ENCODE measurements at regions not wholly inside any gene's neighbourhood (a gene's known extent, or its start where the extent isn't known, plus 50 kb on each side); places are given as distances from the start of the nearest gene placed in this dataset.

GRCh38 chr5:66425842-66426241 is 170.4 kb upstream of the MAST4 start:
- TF ChIP-seq CTCF (conservative IDR thresholded peaks at IDR 0.05): no peak
- Histone ChIP-seq H3K4me1 (replicated peaks; ENCODE audit: insufficient read depth) (no peaks in the 10 kb centered on the region), H3K27me3 (ENCODE audit: insufficient read depth, low read depth) (peaks cover 4% of the 10 kb centered on the region; the same call in 1 of the 2 replicates), H4K20me1 (ENCODE audit: insufficient read depth) (no peaks in the 10 kb centered on the region), H2AFZ (no peak overlapping the region), H3K9me3 (ENCODE audit: insufficient read depth, low read depth) (no peaks in the 10 kb centered on the region), H3K79me2 (ENCODE audit: low read depth) (no peaks in the 10 kb centered on the region), H3K4me3 (no peak overlapping the region), H3F3A (ENCODE audit: insufficient read depth, low read depth) (no peaks in the 10 kb centered on the region), H3K27ac (no peak overlapping the region), H3K36me3 (ENCODE audit: low read depth) (no peaks in the 10 kb centered on the region), H3K4me2 (no peak overlapping the region), H3K9me2 (ENCODE audit: insufficient read depth) (no peaks in the 10 kb centered on the region)
- ChIA-PET CTCF (no interaction called here), POLR2A (ENCODE audit: unreplicated experiment) (no interaction called here)
- intact Hi-C loops (cut with micrococcal nuclease; ENCODE audit: unreplicated experiment): no loop called here
- DNase-seq: no peak
- BruUV-seq (replicated peaks): no TSS peak

GRCh38 chr5:66426259-66427138 is 169.7 kb upstream of the MAST4 start:
- H3K27me3 ChIP-seq (ENCODE audit: insufficient read depth, low read depth): peaks cover 4% of the 10 kb centered on the region; the same call in 1 of the 2 replicates
- no peaks in the 10 kb centered on the region for H3K9me3 ChIP-seq (ENCODE audit: insufficient read depth, low read depth)
- peak overlapping the region; percentile 4; the same call in 1 of the 2 replicates for H3K4me2 ChIP-seq
- no peak for DNase-seq
- no peak overlapping the region for H3K27ac ChIP-seq
- BruUV-seq (replicated peaks): no TSS peak
- no peaks in the 10 kb centered on the region for H3K9me2 ChIP-seq (ENCODE audit: insufficient read depth)
- POLR2A ChIA-PET (ENCODE audit: unreplicated experiment): no interaction called here
- no peaks in the 10 kb centered on the region for H3K79me2 ChIP-seq (ENCODE audit: low read depth)
- H4K20me1 ChIP-seq (ENCODE audit: insufficient read depth): no peaks in the 10 kb centered on the region
- H3K4me1 ChIP-seq (replicated peaks; ENCODE audit: insufficient read depth): no peaks in the 10 kb centered on the region
- H3K4me3 ChIP-seq: no peak overlapping the region
- TF ChIP-seq EZH2 (IDR thresholded peaks at IDR 0.05; ENCODE audit: low read depth) (no peak), CTCF (conservative IDR thresholded peaks at IDR 0.05) (no peak)
- no peaks in the 10 kb centered on the region for H3F3A ChIP-seq (ENCODE audit: insufficient read depth, low read depth)
- H2AFZ ChIP-seq: no peak overlapping the region
- intact Hi-C loops (cut with micrococcal nuclease; ENCODE audit: unreplicated experiment): no loop called here
- no peaks in the 10 kb centered on the region for H3K36me3 ChIP-seq (ENCODE audit: low read depth)
- CTCF ChIA-PET: no interaction called here

- H3K4me1 ChIP-seq (replicated peaks; ENCODE audit: insufficient read depth): no peaks in the 10 kb centered on the region
- H3K4me2 ChIP-seq: peak overlapping the region; percentile 4; the same call in 1 of the 2 replicates
- ChIA-PET POLR2A (ENCODE audit: unreplicated experiment) (no interaction called here), CTCF (no interaction called here)
- no peaks in the 10 kb centered on the region for H4K20me1 ChIP-seq (ENCODE audit: insufficient read depth)
- no peak overlapping the region for H3K4me3 ChIP-seq
- no peaks in the 10 kb centered on the region for H3K79me2 ChIP-seq (ENCODE audit: low read depth)
- H3K27me3 ChIP-seq (ENCODE audit: insufficient read depth, low read depth): peaks cover 4% of the 10 kb centered on the region; the same call in 1 of the 2 replicates
- no peak overlapping the region for H3K27ac ChIP-seq
- no peaks in the 10 kb centered on the region for H3K9me2 ChIP-seq (ENCODE audit: insufficient read depth)
- no peaks in the 10 kb centered on the region for H3F3A ChIP-seq (ENCODE audit: insufficient read depth, low read depth)
- DNase-seq: no peak
- no peaks in the 10 kb centered on the region for H3K36me3 ChIP-seq (ENCODE audit: low read depth)
- no peak for TF ChIP-seq CTCF (conservative IDR thresholded peaks at IDR 0.05)
- no peak for TF ChIP-seq EZH2 (IDR thresholded peaks at IDR 0.05; ENCODE audit: low read depth)
- no peaks in the 10 kb centered on the region for H3K9me3 ChIP-seq (ENCODE audit: insufficient read depth, low read depth)
- no peak overlapping the region for H2AFZ ChIP-seq
- intact Hi-C loops (cut with micrococcal nuclease; ENCODE audit: unreplicated experiment): no loop called here
- no TSS peak for BruUV-seq (replicated peaks)
These were observed 169.1 kb upstream of the MAST4 start for GRCh38 chr5:66427139-66427442.

Measured in PC-9 (cell line).